ENCODE measurements at regions not wholly inside any gene's neighbourhood (a gene's known extent, or its start where the extent isn't known, plus 50 kb on each side); places are given as distances from the start of the nearest gene placed in this dataset.

- no peak for DNase-seq (ENCODE audit: low read depth)
- no peak overlapping the region for H3K4me3 ChIP-seq (ENCODE audit: low read depth, low read length)
- TF ChIP-seq CTCF (conservative IDR thresholded peaks at IDR 0.05; ENCODE audit: low read depth, low read length), result no peak
Observed at GRCh38 chr1:229152311-229152710, 118.6 kb upstream of the RAB4A start.

- TF ChIP-seq CTCF (conservative IDR thresholded peaks at IDR 0.05; ENCODE audit: low read depth, low read length), result no peak
- no peak for DNase-seq (ENCODE audit: low read depth)
- H3K4me3 ChIP-seq (ENCODE audit: low read depth, low read length), result no peak overlapping the region
Observed at GRCh38 chr1:229153955-229154548, 116.9 kb upstream of the RAB4A start.

- TF ChIP-seq CTCF (conservative IDR thresholded peaks at IDR 0.05; ENCODE audit: low read depth, low read length), result no peak
- no peak overlapping the region for H3K4me3 ChIP-seq (ENCODE audit: low read depth, low read length)
Observed at GRCh38 chr1:229154811-229155210, 116.1 kb upstream of the RAB4A start.

GRCh38 chr1:229155472-229155871 is 115.4 kb upstream of the RAB4A start:
- no peak for TF ChIP-seq CTCF (conservative IDR thresholded peaks at IDR 0.05; ENCODE audit: low read depth, low read length)
- no peak overlapping the region for H3K4me3 ChIP-seq (ENCODE audit: low read depth, low read length)
- no peak for DNase-seq (ENCODE audit: low read depth)

More at GRCh38 chr1:229154811-229155210, 116.1 kb upstream of the RAB4A start:
- DNase-seq (ENCODE audit: low read depth), result no peak

GRCh38 chr1:229156872-229157271 is 114.0 kb upstream of the RAB4A start:
- no peak overlapping the region for H3K4me3 ChIP-seq (ENCODE audit: low read depth, low read length)
- TF ChIP-seq CTCF (conservative IDR thresholded peaks at IDR 0.05; ENCODE audit: low read depth, low read length), result peak; percentile 60
- DNase-seq (ENCODE audit: low read depth), result no peak

- TF ChIP-seq CTCF (conservative IDR thresholded peaks at IDR 0.05; ENCODE audit: low read depth, low read length), result no peak
- DNase-seq (ENCODE audit: low read depth), result no peak
- no peak overlapping the region for H3K4me3 ChIP-seq (ENCODE audit: low read depth, low read length)
Observed at GRCh38 chr1:229157480-229157879, 113.4 kb upstream of the RAB4A start.

- DNase-seq (ENCODE audit: low read depth), result no peak
- no peak overlapping the region for H3K4me3 ChIP-seq (ENCODE audit: low read depth, low read length)
- no peak for TF ChIP-seq CTCF (conservative IDR thresholded peaks at IDR 0.05; ENCODE audit: low read depth, low read length)
Observed at GRCh38 chr1:229158341-229158921, 112.5 kb upstream of the RAB4A start.
